Thyroid gland (tissue), 4 donors: ENCODE measurements at regions not wholly inside any gene's neighbourhood (a gene's known extent, or its start where the extent isn't known, plus 50 kb on each side); places are given as distances from the start of the nearest gene placed in this dataset.

ENCODE experiments used
- DNase-seq, 2 donors: peaks; one replicate each; pipeline ENCODE4 v3.0.0-alpha.2; 2019
- H3K27ac ChIP-seq, 3 donors: fragments of 200-600 bp; sonication (generic); 1 replicate in 2 of 3; 2 replicates in 1 of 3; pipeline ENCODE4 v1.5.1; 2016 to 2019; ENCODE audit warnings: mild to moderate bottlenecking in 1 of 3, moderate library complexity in 1 of 3
- H3K27me3 ChIP-seq: fragments of 200-600 bp; sonication (generic); one replicate; pipeline ENCODE4 v1.5.1; 2019
- H3K36me3 ChIP-seq, 2 donors: fragments of 200-600 bp; sonication (generic); one replicate each; pipeline ENCODE4 v1.5.1; 2016 to 2019
- H3K4me1 ChIP-seq, 2 donors: fragments of 200-600 bp; sonication (generic); one replicate each; pipeline ENCODE4 v1.5.1; 2017 to 2019
- H3K4me3 ChIP-seq, 3 donors: fragments of 200-600 bp; sonication (generic); replicated peaks in 1 of 3; 1 replicate in 2 of 3; 2 replicates in 1 of 3; pipeline ENCODE4 v1.5.1; 2016; ENCODE audit warnings: mild to moderate bottlenecking in 1 of 3
- H3K9me3 ChIP-seq: fragments of 200-600 bp; sonication (generic); one replicate; pipeline ENCODE4 v1.5.1; 2017
- POLR2A ChIP-seq, 2 donors: fragments of 450-650 bp; IDR thresholded peaks; one replicate each; pipeline ENCODE4 v1.6.1; 2017; ENCODE audit warnings: antibody characterized with exemption in 2 of 2, mild to moderate bottlenecking in 2 of 2, moderate library complexity in 1 of 2
- WGBS, 2 donors: methylation state at CpG; one replicate each; pipeline ENCODE4 v1.1.5; 2017; 5-methylcytosine and 5-hydroxymethylcytosine counted together
- intact Hi-C: fragments of 100-400 bp; cut with DNase I; formaldehyde crosslinking; loops from one replicate; pipeline ENCODE4 v1.15.1; 2023
- TF ChIP-seq, protein P1 (sequence below), 6 experiments: fragments of 200-600 bp in 3 of 6; fragments of 450-650 bp in 3 of 6; sonication (generic) in 3 of 6; IDR thresholded peaks; one replicate each; pipeline ENCODE4 v1.5.1; 2016 to 2019; ENCODE audit warnings: antibody characterized with exemption in 6 of 6, mild to moderate bottlenecking in 2 of 6, inconsistent platforms in 1 of 6, moderate library complexity in 1 of 6

DNA sequence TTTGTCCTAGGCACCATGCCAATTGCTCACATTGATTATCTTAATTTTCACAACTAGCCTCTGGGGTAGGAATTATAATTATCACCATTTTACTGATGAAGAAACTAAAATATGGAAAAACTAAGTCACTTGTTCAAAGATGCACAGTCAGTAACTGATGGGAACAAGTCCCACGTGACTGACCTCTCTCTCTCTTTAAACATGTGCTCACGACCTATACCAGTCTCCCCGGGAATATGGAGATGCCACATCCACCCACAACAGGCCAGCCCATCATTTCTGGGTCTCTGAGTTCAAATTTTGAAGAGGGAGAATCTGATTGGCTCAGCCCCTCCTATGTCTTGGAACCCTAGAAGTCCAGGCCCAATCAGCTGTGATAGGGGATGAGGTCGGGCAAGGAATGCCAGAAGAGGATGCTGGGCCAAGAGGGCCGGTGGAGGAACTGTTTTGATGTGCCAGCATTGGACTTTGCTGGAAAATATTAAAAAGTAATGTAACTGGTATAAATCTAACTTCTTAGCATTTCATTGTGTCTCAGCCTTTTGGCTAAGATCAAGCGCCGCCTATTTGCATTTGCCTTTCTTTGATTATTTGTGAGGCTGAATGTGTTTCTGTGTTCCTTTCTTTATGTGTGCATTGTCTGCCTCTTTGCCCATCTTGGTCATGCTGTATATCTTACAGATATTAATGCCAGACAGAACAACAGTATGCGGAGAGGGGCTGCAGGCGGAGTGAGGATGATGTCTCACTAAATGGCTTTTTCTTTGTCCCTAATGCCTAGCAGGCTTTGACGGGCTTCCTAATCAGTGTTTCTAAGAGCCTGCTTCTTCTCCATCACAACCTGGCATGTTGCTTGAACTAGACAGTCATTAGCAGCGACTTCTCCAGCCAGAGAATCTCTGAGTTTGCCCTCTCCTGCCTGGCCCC lies 126.6 kb downstream of the VEGFA start:
- TF ChIP-seq POLR2A (IDR thresholded peaks at IDR 0.05), result no peak
- H3K9me3 ChIP-seq, result no peaks in the 10 kb centered on the region

DNA sequence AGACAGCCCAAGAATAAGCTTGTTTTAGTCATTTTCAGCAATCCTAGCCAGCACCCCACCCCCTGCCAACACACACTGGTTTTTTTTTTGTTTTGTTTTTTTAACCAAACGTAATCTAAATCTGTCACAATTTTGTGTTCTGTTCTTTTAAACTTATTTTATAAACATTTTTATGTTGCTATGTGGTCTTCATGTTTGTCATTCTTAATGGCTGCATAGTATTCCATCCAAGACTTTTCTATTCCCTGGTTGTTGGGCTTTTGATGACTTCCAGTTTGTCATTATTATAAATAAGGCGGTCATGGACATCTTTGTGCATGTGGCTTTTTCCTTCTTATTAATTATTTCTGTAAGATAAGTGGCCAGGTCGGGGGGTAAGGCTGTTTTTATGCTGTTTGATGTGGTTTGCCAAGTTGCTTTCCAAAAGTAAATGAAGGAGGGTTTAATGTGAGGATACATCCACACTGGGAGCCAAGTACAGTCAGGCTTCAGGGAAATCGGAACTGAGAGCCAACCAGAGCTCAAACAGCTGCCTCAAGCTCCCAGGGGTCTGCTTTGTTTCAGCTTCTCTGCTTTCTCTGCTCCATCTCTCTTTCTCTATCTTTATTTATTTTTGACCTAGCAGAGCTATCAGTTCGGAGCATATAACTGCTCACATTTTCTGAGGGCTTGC lies 125.8 kb downstream of the VEGFA start:
- no peak for DNase-seq
- intact Hi-C loops, result no loop called here
- H3K27me3 ChIP-seq, result no peaks in the 10 kb centered on the region
- TF ChIP-seq, protein P1, sequence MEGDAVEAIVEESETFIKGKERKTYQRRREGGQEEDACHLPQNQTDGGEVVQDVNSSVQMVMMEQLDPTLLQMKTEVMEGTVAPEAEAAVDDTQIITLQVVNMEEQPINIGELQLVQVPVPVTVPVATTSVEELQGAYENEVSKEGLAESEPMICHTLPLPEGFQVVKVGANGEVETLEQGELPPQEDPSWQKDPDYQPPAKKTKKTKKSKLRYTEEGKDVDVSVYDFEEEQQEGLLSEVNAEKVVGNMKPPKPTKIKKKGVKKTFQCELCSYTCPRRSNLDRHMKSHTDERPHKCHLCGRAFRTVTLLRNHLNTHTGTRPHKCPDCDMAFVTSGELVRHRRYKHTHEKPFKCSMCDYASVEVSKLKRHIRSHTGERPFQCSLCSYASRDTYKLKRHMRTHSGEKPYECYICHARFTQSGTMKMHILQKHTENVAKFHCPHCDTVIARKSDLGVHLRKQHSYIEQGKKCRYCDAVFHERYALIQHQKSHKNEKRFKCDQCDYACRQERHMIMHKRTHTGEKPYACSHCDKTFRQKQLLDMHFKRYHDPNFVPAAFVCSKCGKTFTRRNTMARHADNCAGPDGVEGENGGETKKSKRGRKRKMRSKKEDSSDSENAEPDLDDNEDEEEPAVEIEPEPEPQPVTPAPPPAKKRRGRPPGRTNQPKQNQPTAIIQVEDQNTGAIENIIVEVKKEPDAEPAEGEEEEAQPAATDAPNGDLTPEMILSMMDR (IDR thresholded peaks at IDR 0.05), result no peak
- no peak for TF ChIP-seq POLR2A (IDR thresholded peaks at IDR 0.05)
- peaks cover 6 to 11% of the 10 kb centered on the region in 2 donors for H3K4me1 ChIP-seq
- WGBS, 2 donors, result 78 to 81% methylated on average over 5 of the region's 5 CpGs
- no peak overlapping the region for H3K4me3 ChIP-seq
- no peak overlapping the region for H3K27ac ChIP-seq
- no peaks in the 10 kb centered on the region for H3K36me3 ChIP-seq
- H3K9me3 ChIP-seq, result no peaks in the 10 kb centered on the region

More for the DNA sequence above, 126.6 kb downstream of the VEGFA start:
- Histone ChIP-seq H3K4me1 (peaks cover 9 to 19% of the 10 kb centered on the region in 2 donors), H3K27ac (no peak overlapping the region), H3K36me3 (no peaks in the 10 kb centered on the region), H3K27me3 (no peaks in the 10 kb centered on the region), H3K4me3 (no peak overlapping the region)
- 83 to 85% methylated on average over 11 of the region's 11 CpGs for WGBS, 2 donors
- intact Hi-C loops, result no loop called here
- no peak for DNase-seq

DNA sequence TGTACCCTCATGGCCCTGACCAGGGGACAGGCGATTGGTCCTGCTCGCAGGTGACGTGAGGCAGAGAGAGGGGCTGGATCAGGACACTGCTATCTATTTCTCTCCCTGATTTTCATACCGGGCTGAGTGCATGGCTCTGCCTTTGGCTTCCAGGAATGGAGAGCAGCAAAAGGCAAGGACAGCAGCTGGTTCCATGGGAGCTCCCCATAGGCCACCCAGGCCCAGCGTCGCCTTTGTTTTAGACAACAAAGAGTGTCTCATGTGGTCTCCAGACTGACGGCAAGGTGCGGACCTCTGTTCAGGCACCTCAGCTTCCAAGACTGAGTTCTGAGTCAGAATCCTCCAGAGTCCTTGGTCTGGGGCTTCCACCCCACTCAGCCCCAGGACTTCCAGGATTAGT lies 123.1 kb downstream of the VEGFA start:
- TF ChIP-seq, protein P1 (IDR thresholded peaks at IDR 0.05), result no peak
- Histone ChIP-seq H3K9me3 (no peaks in the 10 kb centered on the region), H3K4me3 (no peak overlapping the region), H3K4me1 (peaks cover 6 to 12% of the 10 kb centered on the region in 2 donors), H3K27ac (no peak overlapping the region), H3K27me3 (no peaks in the 10 kb centered on the region), H3K36me3 (no peaks in the 10 kb centered on the region)
- WGBS, 2 donors, result 88 to 93% methylated on average over 7 to 8 of the region's 8 CpGs
- no peak for DNase-seq
- intact Hi-C loops, result no loop called here

DNA sequence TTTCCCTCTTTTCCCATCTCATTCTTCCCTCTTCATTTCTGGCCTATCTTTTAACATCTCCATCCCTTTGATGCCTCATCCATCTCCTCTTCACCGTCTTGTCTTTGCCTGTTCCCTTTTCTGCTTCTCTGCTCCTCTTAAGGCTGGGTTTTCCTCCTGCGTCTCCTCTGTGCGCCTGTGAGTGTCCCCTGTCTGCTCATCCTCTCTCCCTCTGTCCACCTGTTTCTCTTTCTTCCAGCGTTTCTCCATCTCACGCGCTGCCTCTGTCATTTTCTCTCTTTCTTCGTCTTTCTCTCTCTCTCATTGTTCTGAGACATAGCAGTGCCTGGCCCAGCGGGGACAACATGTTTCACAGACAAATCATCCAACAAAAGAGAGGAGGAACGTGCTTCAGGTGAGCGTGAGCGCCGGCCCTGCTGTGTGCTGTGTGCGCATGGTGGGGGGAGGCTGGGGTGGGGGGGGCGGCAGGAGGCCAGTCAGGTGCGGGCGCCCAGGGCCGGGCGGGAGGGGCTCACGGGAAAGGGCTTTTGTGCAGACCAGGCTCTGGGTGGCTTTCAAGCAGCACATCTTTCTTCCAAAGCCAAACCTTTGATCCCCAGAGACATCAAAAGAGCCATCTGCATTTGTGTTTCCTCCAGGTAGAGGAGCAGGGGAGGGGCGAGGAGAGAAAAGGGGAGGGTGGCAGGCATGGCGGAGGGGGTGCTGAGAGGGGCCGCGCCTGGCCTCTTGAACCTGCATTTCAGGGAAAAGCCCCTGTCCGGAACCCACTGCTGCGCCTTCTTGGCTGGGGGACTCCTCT lies 121.3 kb downstream of the VEGFA start:
- H3K36me3 ChIP-seq, result no peaks in the 10 kb centered on the region
- intact Hi-C loops, result no loop called here
- peaks cover 21 to 30% of the 10 kb centered on the region in 2 donors for H3K4me1 ChIP-seq
- DNase-seq, result no peak
- H3K27ac ChIP-seq, result no peak overlapping the region
- H3K27me3 ChIP-seq, result no peaks in the 10 kb centered on the region
- H3K9me3 ChIP-seq, result no peaks in the 10 kb centered on the region
- no peak for TF ChIP-seq POLR2A (IDR thresholded peaks at IDR 0.05)
- TF ChIP-seq, protein P1 (IDR thresholded peaks at IDR 0.05), result no peak
- 60 to 62% methylated on average over 25 of the region's 25 CpGs for WGBS, 2 donors
- no peak overlapping the region for H3K4me3 ChIP-seq
